Caco-2 (cell line): ENCODE measurements at regions not wholly inside any gene's neighbourhood (a gene's known extent, or its start where the extent isn't known, plus 50 kb on each side); places are given as distances from the start of the nearest gene placed in this dataset.
A peak's percentile ranks its signal among the peaks of the same experiment; 100 is the strongest.

Experiments used
- BruUV-seq: library from RNA; stranded (reverse); fragments of 400-500 nt; replicated peaks from 2 replicates; lab custom pipeline; 2021; lab: Mats Ljungman, UMichigan
- CTCF ChIA-PET: fragments of 300-600 bp; sonication (Branson Sonifier 250); formaldehyde crosslinking; loops from one replicate; lab custom pipeline; 2022; ENCODE audit warnings: antibody characterized with exemption; lab: Charles Lee
- POLR2A ChIA-PET: fragments of 300-600 bp; sonication (Branson Sonifier 250); formaldehyde crosslinking; loops from one replicate; lab custom pipeline; 2022; ENCODE audit warnings: antibody characterized with exemption; lab: Charles Lee
- DNase-seq, 2 experiments: peaks; one replicate each; pipeline versions ENCODE4 v3.0.0 to v3.0.0-alpha.2; 2020 to 2022
- H3K27me3 ChIP-seq: replicated peaks from 2 replicates; pipeline ENCODE4 v1.6.0; 2011; ENCODE audit warnings: low read length; ENCODE audit not compliant: control insufficient read depth, insufficient read depth
- H3K36me3 ChIP-seq: 2 replicates; pipeline ENCODE4 v1.5.1; 2011; ENCODE audit warnings: low read length; ENCODE audit not compliant: control insufficient read depth, insufficient read depth
- H3K4me1 ChIP-seq: fragments of 250-450 bp; sonication (Bioruptor Pico); 2 replicates; pipeline ENCODE4 v1.5.1; 2020; ENCODE audit warnings: mild to moderate bottlenecking
- H3K4me3 ChIP-seq: 2 replicates; pipeline ENCODE4 v1.5.1; 2011; ENCODE audit warnings: low read depth, mild to moderate bottlenecking, control low read depth, low read length
- H3K9me3 ChIP-seq: fragments of 250-450 bp; sonication (Bioruptor Pico); 2 replicates; pipeline ENCODE4 v1.5.1; 2020; ENCODE audit warnings: mild to moderate bottlenecking, moderate library complexity
- H3K27ac Mint-ChIP-seq: one replicate; pipeline ENCODE4 v1.8.0; 2022; ENCODE audit warnings: mixed read lengths; ENCODE audit not compliant: unreplicated experiment
- H3K27me3 Mint-ChIP-seq: one replicate; pipeline ENCODE4 v1.8.0; 2022; ENCODE audit warnings: mixed read lengths; ENCODE audit not compliant: insufficient read depth, unreplicated experiment
- H3K36me3 Mint-ChIP-seq: one replicate; pipeline ENCODE4 v1.8.0; 2022; ENCODE audit warnings: mild to moderate bottlenecking, mixed read lengths; ENCODE audit not compliant: insufficient read depth, unreplicated experiment
- H3K4me1 Mint-ChIP-seq: one replicate; pipeline ENCODE4 v1.8.0; 2022; ENCODE audit warnings: low read depth, mixed read lengths; ENCODE audit not compliant: unreplicated experiment
- H3K4me3 Mint-ChIP-seq: one replicate; pipeline ENCODE4 v1.8.0; 2022; ENCODE audit warnings: mild to moderate bottlenecking, moderate library complexity, mixed read lengths; ENCODE audit not compliant: unreplicated experiment
- H3K9me3 Mint-ChIP-seq: one replicate; pipeline ENCODE4 v1.8.0; 2022; ENCODE audit warnings: mixed read lengths; ENCODE audit not compliant: unreplicated experiment
- intact Hi-C: fragments of 100-400 bp; cut with micrococcal nuclease; formaldehyde crosslinking; loops from one replicate; pipeline ENCODE4 v1.10.0; 2022; ENCODE audit not compliant: unreplicated experiment
- TF ChIP-seq, protein P1 (sequence below), 2 experiments: fragments of 200-600 bp in 1 of 2; IDR thresholded peaks; 1 replicate in 1 of 2; 2 replicates in 1 of 2; pipeline versions ENCODE4 v1.5.1 to v1.8.0; 2011 to 2022; ENCODE audit warnings: antibody characterized with exemption in 1 of 2, control low read depth in 1 of 2, inconsistent platforms in 1 of 2, low read depth in 1 of 2, low read length in 1 of 2, mild to moderate bottlenecking in 1 of 2, moderate library complexity in 1 of 2; ENCODE audit not compliant: insufficient read depth in 1 of 2, severe bottlenecking in 1 of 2, unreplicated experiment in 1 of 2

DNA sequence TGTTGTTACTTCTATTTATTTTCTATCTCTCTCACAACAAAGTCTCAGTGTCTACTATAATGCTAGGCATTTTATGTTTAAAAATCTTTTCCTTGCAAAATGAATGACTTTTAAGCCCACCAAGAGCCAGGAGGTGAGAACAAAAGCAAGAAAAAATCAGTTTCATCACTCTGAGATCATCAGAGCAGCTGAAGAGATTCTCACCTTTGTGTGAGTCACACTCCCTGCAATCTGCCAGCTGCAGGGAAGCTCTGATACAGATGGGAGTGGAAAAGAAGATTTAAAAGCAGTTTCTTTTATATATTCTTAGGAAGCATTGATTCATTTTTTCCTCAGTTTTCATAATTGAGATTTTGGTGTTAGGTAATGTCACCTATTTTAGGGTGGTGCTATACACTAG, 107.6 kb downstream of the LHX9 start:
- no TSS peak for BruUV-seq
- no peaks in the 10 kb centered on the region for H3K9me3 Mint-ChIP-seq
- peak overlapping the region; percentile 26 for H3K27ac Mint-ChIP-seq
- ChIA-PET POLR2A (no interaction called here), CTCF (no interaction called here)
- DNase-seq: no peak
- peaks cover 2% of the 10 kb centered on the region for H3K27me3 Mint-ChIP-seq
- no peaks in the 10 kb centered on the region for H3K9me3 ChIP-seq
- H3K27me3 ChIP-seq: no peaks in the 10 kb centered on the region
- H3K36me3 ChIP-seq: no peaks in the 10 kb centered on the region
- peaks cover 6% of the 10 kb centered on the region for H3K36me3 Mint-ChIP-seq
- no peaks in the 10 kb centered on the region for H3K4me1 ChIP-seq
- no peak overlapping the region for H3K4me3 Mint-ChIP-seq
- TF ChIP-seq, protein P1, sequence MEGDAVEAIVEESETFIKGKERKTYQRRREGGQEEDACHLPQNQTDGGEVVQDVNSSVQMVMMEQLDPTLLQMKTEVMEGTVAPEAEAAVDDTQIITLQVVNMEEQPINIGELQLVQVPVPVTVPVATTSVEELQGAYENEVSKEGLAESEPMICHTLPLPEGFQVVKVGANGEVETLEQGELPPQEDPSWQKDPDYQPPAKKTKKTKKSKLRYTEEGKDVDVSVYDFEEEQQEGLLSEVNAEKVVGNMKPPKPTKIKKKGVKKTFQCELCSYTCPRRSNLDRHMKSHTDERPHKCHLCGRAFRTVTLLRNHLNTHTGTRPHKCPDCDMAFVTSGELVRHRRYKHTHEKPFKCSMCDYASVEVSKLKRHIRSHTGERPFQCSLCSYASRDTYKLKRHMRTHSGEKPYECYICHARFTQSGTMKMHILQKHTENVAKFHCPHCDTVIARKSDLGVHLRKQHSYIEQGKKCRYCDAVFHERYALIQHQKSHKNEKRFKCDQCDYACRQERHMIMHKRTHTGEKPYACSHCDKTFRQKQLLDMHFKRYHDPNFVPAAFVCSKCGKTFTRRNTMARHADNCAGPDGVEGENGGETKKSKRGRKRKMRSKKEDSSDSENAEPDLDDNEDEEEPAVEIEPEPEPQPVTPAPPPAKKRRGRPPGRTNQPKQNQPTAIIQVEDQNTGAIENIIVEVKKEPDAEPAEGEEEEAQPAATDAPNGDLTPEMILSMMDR (IDR thresholded peaks at IDR 0.05; ENCODE audit: insufficient read depth in 1 of 2, low read depth in 1 of 2, low read length in 1 of 2, severe bottlenecking in 1 of 2, unreplicated experiment in 1 of 2): no peak
- H3K4me1 Mint-ChIP-seq: no peaks in the 10 kb centered on the region
- H3K4me3 ChIP-seq: no peak overlapping the region
- intact Hi-C loops: no loop called here

DNA sequence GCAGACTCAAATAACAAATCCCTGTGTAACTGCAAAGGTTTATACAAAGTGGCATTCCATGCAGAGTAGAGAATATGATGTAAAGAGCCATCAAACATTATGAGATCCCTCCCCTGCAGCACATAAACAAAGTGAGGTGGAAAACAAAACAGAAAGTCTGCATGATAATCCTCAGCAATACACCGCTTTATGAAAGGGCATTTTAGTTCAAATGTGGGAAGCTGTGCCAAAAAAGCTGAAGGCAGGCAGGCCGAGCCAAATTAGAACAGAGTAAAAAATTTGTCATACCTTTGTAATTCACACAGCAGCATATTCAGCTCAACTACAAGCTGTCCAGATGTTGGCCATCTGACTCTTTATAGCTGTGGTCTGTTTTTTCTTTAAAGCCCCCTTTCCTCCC, 113.5 kb downstream of the LHX9 start:
- BruUV-seq: no TSS peak
- Mint-ChIP-seq H3K4me1 (no peaks in the 10 kb centered on the region), H3K27ac (no peak overlapping the region), H3K9me3 (no peaks in the 10 kb centered on the region), H3K27me3 (no peaks in the 10 kb centered on the region), H3K4me3 (no peak overlapping the region), H3K36me3 (no peaks in the 10 kb centered on the region)
- ChIA-PET CTCF (no interaction called here), POLR2A (no interaction called here)
- H3K4me1 ChIP-seq: no peaks in the 10 kb centered on the region
- H3K4me3 ChIP-seq: no peak overlapping the region
- H3K36me3 ChIP-seq: no peaks in the 10 kb centered on the region
- TF ChIP-seq, protein P1 (IDR thresholded peaks at IDR 0.05; ENCODE audit: insufficient read depth in 1 of 2, low read depth in 1 of 2, low read length in 1 of 2, severe bottlenecking in 1 of 2, unreplicated experiment in 1 of 2): no peak
- intact Hi-C loops: no loop called here
- no peak for DNase-seq
- H3K9me3 ChIP-seq: no peaks in the 10 kb centered on the region
- no peaks in the 10 kb centered on the region for H3K27me3 ChIP-seq

DNA sequence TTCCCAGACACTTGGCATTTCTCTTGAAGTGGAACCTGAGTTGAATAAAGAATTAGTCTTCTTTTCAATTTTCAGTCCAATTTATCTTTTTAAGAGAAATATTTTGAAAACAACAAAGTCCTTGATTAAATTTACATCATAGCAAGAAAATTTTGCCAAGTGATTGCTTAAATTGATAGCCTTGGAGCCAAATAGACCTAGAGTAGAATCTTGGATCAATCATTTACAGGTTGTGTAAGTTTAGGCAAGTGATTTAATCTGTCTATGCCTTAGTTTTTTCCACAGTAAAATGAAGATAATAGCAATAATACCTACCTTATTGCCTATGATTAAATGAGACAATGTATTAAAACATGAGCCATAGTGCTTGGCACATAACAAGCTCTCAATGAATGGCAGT, 113.9 kb downstream of the LHX9 start:
- intact Hi-C loops: no loop called here
- no peaks in the 10 kb centered on the region for H3K4me1 ChIP-seq
- no peak overlapping the region for H3K4me3 ChIP-seq
- no peaks in the 10 kb centered on the region for H3K36me3 Mint-ChIP-seq
- CTCF ChIA-PET: no interaction called here
- no peak for DNase-seq
- no peak overlapping the region for H3K4me3 Mint-ChIP-seq
- H3K9me3 Mint-ChIP-seq: no peaks in the 10 kb centered on the region
- TF ChIP-seq, protein P1 (IDR thresholded peaks at IDR 0.05; ENCODE audit: insufficient read depth in 1 of 2, low read depth in 1 of 2, low read length in 1 of 2, severe bottlenecking in 1 of 2, unreplicated experiment in 1 of 2): no peak
- H3K27ac Mint-ChIP-seq: no peak overlapping the region
- H3K27me3 ChIP-seq: no peaks in the 10 kb centered on the region
- POLR2A ChIA-PET: no interaction called here
- H3K27me3 Mint-ChIP-seq: no peaks in the 10 kb centered on the region
- H3K36me3 ChIP-seq: no peaks in the 10 kb centered on the region
- H3K9me3 ChIP-seq: no peaks in the 10 kb centered on the region
- H3K4me1 Mint-ChIP-seq: no peaks in the 10 kb centered on the region
- no TSS peak for BruUV-seq
